ENCODE measurements at regions not wholly inside any gene's neighbourhood (a gene's known extent, or its start where the extent isn't known, plus 50 kb on each side); places are given as distances from the start of the nearest gene placed in this dataset.

GRCh38 chr1:198024782-198025181 lies 107.6 kb downstream of the LHX9 start:
- no peak overlapping the region for H3K4me3 ChIP-seq
- intact Hi-C loops (cut with micrococcal nuclease) (no loop called here), in situ Hi-C loops (cut with MboI) (no loop called here)
- H4K20me1 ChIP-seq (replicated peaks; ENCODE audit: control insufficient read depth, insufficient read depth, low read length), result no peaks in the 10 kb centered on the region
- FAIRE-seq (no peak), DNase-seq (ENCODE audit: extremely low read depth in 1 of 4, low spot score in 3 of 4) (no peak), ATAC-seq (no peak)
- no peaks in the 10 kb centered on the region for H3K9me1 ChIP-seq (ENCODE audit: control insufficient read depth, insufficient read depth, low read length)
- H3K4me1 ChIP-seq (replicated peaks in 1 of 2; ENCODE audit: control insufficient read depth in 2 of 2, insufficient read depth in 2 of 2, low read length in 2 of 2), result no peaks in the 10 kb centered on the region
- H3K36me3 ChIP-seq (ENCODE audit: control insufficient read depth, insufficient read depth, low read length), result no peaks in the 10 kb centered on the region
- ChIA-PET POLR2A (no interaction called here), CTCF (ENCODE audit: low intra/inter-chr PET ratio) (no interaction called here)
- no peak overlapping the region for H2AFZ ChIP-seq (ENCODE audit: low read depth, low read length)
- no peak overlapping the region for H3K4me2 ChIP-seq (ENCODE audit: insufficient read depth, low read length)
- no peak overlapping the region for H3K27ac ChIP-seq (ENCODE audit: extremely low read depth, low read depth, low read length)
- peaks cover 0 to 5% of the 10 kb centered on the region in 2 experiments; a peak in 1 of 5 replicates for H3K27me3 ChIP-seq (ENCODE audit: control insufficient read depth in 2 of 2, insufficient read depth in 2 of 2, low read length in 2 of 2)
- no peaks in the 10 kb centered on the region for H3K9me3 ChIP-seq (replicated peaks; ENCODE audit: control insufficient read depth, insufficient read depth, low read depth, low read length)
- H3K9ac ChIP-seq (ENCODE audit: insufficient read depth in 1 of 2, low read depth in 2 of 2, low read length in 2 of 2), result no peak overlapping the region
- no peak for TF ChIP-seq NR4A1 (CRISPR knock-in tag; IDR thresholded peaks at IDR 0.05)
- no peak for TF ChIP-seq NR4A1 (tag; IDR thresholded peaks at IDR 0.05)
- no peak for TF ChIP-seq POLR3A (IDR thresholded peaks at IDR 0.05; ENCODE audit: borderline replicate concordance, extremely low read depth, insufficient read depth, insufficient read length)
- TF ChIP-seq ZNF639 (CRISPR knock-in tag; conservative IDR thresholded peaks at IDR 0.05 in 1 of 2, IDR thresholded peaks at IDR 0.05 in 1 of 2), result no peak
- TF ChIP-seq ATF3 (IDR thresholded peaks at IDR 0.05), result peak; percentile 63; the same call in 1 of the 2 replicates
- no peak for TF ChIP-seq ATF3 (CRISPR knock-in tag; conservative IDR thresholded peaks at IDR 0.05)
- TF ChIP-seq CBFA2T3 (IDR thresholded peaks at IDR 0.05), result peak; percentile 15; the same call in 1 of the 2 replicates
- TF ChIP-seq MCM2 (IDR thresholded peaks at IDR 0.05; ENCODE audit: low read depth), result no peak
- no peak for TF ChIP-seq PATZ1 (CRISPR knock-in tag; IDR thresholded peaks at IDR 0.05; ENCODE audit: borderline replicate concordance)
- TF ChIP-seq U2AF2 (optimal IDR thresholded peaks at IDR 0.05; ENCODE audit: low read depth, low read length), result no peak
- TF ChIP-seq FOSL1 (tag; conservative IDR thresholded peaks at IDR 0.05), result 0 out of 2 replicates have a peak, but pooled peaks have one; percentile 12
- no peak for TF ChIP-seq CHD1 (IDR thresholded peaks at IDR 0.05; ENCODE audit: low read length)
- peak; percentile 60 to 64; a peak in 3 of 4 replicates for TF ChIP-seq KDM1A (IDR thresholded peaks at IDR 0.05)
- H3K79me2 ChIP-seq (ENCODE audit: control insufficient read depth, insufficient read depth, low read length), result no peaks in the 10 kb centered on the region
- no TSS peak for BruUV-seq (replicated peaks)

Measured in K562 (cell line).